Nephron progenitor cell (in vitro differentiated cells): ENCODE measurements at regions not wholly inside any gene's neighbourhood (a gene's known extent, or its start where the extent isn't known, plus 50 kb on each side); places are given as distances from the start of the nearest gene placed in this dataset.

Experiments used
- DNase-seq: peaks from one replicate; pipeline ENCODE4 v3.0.0; 2021
- H3K27ac Mint-ChIP-seq: 2 replicates; pipeline ENCODE4 v1.8.0; 2021; ENCODE audit warnings: mild to moderate bottlenecking, moderate library complexity, mixed read lengths
- H3K27me3 Mint-ChIP-seq: 2 replicates; pipeline ENCODE4 v1.8.0; 2021; ENCODE audit warnings: mild to moderate bottlenecking, low read depth, mixed read lengths; ENCODE audit not compliant: poor library complexity
- H3K36me3 Mint-ChIP-seq: 2 replicates; pipeline ENCODE4 v1.8.0; 2021; ENCODE audit warnings: low read depth, mixed read lengths
- H3K4me1 Mint-ChIP-seq: 2 replicates; pipeline ENCODE4 v1.8.0; 2021; ENCODE audit warnings: mixed read lengths
- H3K4me3 Mint-ChIP-seq: 2 replicates; pipeline ENCODE4 v1.8.0; 2021; ENCODE audit warnings: mild to moderate bottlenecking, moderate library complexity, mixed read lengths
- H3K9me3 Mint-ChIP-seq: 2 replicates; pipeline ENCODE4 v1.8.0; 2021; ENCODE audit warnings: mild to moderate bottlenecking, moderate library complexity, mixed read lengths
- TF ChIP-seq, protein P1 (sequence below): fragments of 200-600 bp; sonication (generic); IDR thresholded peaks from 2 replicates; pipeline ENCODE4 v1.5.0; 2021; ENCODE audit warnings: antibody characterized with exemption

DNA sequence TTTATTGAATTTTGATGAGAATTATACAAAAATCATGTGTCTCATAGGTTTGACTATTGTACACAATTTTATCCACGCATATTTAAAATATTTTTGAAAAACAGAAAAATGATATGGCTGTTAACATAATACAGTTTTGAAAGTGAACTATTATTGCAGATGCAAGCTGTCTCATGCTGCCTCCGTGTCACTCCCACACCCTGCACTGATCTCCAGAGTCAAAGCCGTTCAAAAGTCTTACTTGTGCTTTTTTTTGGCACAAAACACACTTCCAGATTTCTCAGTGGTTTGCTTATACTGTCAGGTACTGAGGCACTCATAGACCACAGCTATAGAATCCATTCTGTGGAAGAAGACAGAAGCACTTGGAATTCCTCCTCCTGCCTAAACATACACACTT lies 243.1 kb upstream of the ADARB2 start:
- TF ChIP-seq, protein P1, sequence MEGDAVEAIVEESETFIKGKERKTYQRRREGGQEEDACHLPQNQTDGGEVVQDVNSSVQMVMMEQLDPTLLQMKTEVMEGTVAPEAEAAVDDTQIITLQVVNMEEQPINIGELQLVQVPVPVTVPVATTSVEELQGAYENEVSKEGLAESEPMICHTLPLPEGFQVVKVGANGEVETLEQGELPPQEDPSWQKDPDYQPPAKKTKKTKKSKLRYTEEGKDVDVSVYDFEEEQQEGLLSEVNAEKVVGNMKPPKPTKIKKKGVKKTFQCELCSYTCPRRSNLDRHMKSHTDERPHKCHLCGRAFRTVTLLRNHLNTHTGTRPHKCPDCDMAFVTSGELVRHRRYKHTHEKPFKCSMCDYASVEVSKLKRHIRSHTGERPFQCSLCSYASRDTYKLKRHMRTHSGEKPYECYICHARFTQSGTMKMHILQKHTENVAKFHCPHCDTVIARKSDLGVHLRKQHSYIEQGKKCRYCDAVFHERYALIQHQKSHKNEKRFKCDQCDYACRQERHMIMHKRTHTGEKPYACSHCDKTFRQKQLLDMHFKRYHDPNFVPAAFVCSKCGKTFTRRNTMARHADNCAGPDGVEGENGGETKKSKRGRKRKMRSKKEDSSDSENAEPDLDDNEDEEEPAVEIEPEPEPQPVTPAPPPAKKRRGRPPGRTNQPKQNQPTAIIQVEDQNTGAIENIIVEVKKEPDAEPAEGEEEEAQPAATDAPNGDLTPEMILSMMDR = no peak
- Mint-ChIP-seq H3K4me3 (no peak overlapping the region), H3K36me3 (no peaks in the 10 kb centered on the region), H3K4me1 (no peaks in the 10 kb centered on the region), H3K27me3 (peaks cover 11% of the 10 kb centered on the region), H3K9me3 (peaks cover 5% of the 10 kb centered on the region), H3K27ac (no peak overlapping the region)
- DNase-seq = no peak

DNA sequence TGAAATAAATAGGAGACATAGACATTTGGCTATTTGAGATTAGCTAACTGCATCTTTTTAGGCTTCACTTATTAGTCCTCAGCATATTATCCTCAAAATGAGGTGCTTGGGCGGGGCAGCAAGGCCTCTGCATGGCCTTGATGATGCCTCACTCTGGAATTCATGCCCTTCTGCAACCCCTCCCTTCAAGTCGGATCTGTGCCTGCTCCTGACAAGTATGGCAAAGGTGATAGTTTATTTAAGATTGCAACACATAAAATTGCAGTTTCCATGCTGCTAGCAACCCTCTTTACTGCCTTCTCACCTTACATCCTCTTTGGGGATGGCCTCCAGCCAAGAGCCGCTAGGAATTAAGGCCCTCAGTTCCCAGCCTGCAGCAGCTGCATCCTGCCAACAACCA lies 241.3 kb upstream of the ADARB2 start:
- no peak overlapping the region for H3K27ac Mint-ChIP-seq
- no peaks in the 10 kb centered on the region for H3K4me1 Mint-ChIP-seq
- DNase-seq = no peak
- peaks cover 5% of the 10 kb centered on the region for H3K9me3 Mint-ChIP-seq
- no peaks in the 10 kb centered on the region for H3K36me3 Mint-ChIP-seq
- H3K4me3 Mint-ChIP-seq = no peak overlapping the region
- TF ChIP-seq, protein P1 = no peak
- peaks cover 21% of the 10 kb centered on the region for H3K27me3 Mint-ChIP-seq

DNA sequence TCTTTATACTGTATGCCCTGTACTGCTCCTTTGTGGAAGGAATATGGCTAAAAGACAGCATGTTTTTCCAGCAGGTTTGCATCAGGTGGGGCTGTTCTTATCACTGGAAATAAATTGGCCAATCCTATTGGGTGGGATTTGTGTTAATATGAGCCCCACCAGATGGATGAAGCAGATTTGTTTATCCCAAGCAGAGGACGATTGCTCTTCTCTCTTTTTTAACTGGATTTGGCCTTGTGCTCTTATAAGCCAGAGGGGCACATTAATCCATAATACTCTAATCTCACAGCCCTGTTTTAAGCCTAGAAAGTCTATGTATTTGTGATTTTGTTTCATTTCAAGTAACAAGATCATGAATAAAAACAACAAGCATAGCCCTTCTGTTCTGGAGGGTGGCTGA lies 240.1 kb upstream of the ADARB2 start:
- Mint-ChIP-seq H3K27me3 (peaks cover 21% of the 10 kb centered on the region), H3K27ac (no peak overlapping the region)

DNA sequence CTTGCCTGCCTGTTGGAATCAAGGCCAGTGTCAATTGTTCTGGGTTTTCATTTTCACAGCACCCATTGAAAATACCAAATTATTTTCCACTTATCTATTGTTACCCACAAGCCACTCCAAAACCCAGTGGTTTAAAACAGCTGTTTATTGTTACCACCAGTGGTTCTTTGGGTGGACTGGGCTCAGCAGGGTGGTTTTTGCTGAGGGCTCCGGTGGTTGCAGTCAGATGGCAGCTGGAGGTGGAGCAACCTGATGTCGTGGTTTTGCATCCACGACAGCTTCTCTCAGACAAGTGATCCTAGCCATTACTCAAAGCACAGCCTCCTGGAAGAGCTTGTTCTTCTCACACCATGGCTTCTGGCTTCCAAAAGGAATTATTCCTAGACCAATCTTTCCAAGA lies 235.1 kb upstream of the ADARB2 start:
- H3K27me3 Mint-ChIP-seq = peaks cover 15% of the 10 kb centered on the region
- H3K9me3 Mint-ChIP-seq = no peaks in the 10 kb centered on the region

More for the DNA sequence above, 240.1 kb upstream of the ADARB2 start:
- Mint-ChIP-seq H3K4me1 (no peaks in the 10 kb centered on the region), H3K4me3 (no peak overlapping the region), H3K36me3 (no peaks in the 10 kb centered on the region), H3K9me3 (peaks cover 5% of the 10 kb centered on the region)
- TF ChIP-seq, protein P1 = no peak
- no peak for DNase-seq

DNA sequence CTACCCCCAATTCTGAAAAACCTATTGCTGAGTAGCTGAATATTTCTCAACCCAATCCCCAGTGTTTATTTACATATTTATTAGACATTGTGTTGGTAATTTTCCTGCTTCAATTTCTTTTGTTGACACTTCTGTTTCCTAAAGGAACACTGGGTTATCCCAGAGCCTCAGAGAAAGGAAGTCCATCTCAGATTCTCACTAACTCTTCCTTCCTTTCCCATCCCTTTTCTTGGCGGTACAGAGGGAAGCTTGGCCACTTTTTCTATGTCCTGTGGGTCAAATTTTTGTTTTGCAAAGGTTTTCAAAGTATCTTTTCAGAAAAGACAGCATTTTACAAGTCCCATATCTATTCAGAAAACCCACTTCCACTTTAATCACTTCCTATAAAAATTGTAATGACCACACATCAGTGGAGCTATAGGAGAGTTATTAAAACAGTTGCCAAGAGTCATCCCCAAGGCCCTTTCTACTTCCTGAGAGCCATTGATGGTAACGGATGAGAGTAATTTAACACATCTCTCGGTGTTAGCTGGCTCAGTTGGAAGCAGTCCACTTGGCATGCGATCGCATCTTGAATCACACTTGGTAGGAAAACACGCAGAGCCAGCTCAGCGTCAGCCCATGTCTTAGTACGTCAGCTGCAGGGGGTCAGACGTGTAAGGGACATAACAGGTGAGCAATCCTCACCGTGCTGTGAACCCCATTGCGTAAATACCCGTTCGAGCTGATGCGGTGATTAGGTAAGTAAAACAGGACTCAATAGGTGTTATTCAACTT lies 231.1 kb upstream of the ADARB2 start:
- no peaks in the 10 kb centered on the region for H3K4me1 Mint-ChIP-seq
- DNase-seq = no peak

More for the DNA sequence above, 235.1 kb upstream of the ADARB2 start:
- Mint-ChIP-seq H3K4me1 (no peaks in the 10 kb centered on the region), H3K4me3 (no peak overlapping the region), H3K27ac (no peak overlapping the region), H3K36me3 (no peaks in the 10 kb centered on the region)
- no peak for DNase-seq
- TF ChIP-seq, protein P1 = no peak

More for the DNA sequence above, 231.1 kb upstream of the ADARB2 start:
- peaks cover 7% of the 10 kb centered on the region for H3K27me3 Mint-ChIP-seq
- TF ChIP-seq, protein P1 = no peak
- no peak overlapping the region for H3K27ac Mint-ChIP-seq
- H3K4me3 Mint-ChIP-seq = no peak overlapping the region
- H3K9me3 Mint-ChIP-seq = no peaks in the 10 kb centered on the region
- no peaks in the 10 kb centered on the region for H3K36me3 Mint-ChIP-seq
